ENCODE measurements at regions not wholly inside any gene's neighbourhood (a gene's known extent, or its start where the extent isn't known, plus 50 kb on each side); places are given as distances from the start of the nearest gene placed in this dataset.

GRCh38 chr5:52684051-52684450, 103.7 kb upstream of the ITGA1 start:
- no peak overlapping the region for H3K27ac Mint-ChIP-seq (ENCODE audit: unreplicated experiment)
- TF ChIP-seq, protein P1, sequence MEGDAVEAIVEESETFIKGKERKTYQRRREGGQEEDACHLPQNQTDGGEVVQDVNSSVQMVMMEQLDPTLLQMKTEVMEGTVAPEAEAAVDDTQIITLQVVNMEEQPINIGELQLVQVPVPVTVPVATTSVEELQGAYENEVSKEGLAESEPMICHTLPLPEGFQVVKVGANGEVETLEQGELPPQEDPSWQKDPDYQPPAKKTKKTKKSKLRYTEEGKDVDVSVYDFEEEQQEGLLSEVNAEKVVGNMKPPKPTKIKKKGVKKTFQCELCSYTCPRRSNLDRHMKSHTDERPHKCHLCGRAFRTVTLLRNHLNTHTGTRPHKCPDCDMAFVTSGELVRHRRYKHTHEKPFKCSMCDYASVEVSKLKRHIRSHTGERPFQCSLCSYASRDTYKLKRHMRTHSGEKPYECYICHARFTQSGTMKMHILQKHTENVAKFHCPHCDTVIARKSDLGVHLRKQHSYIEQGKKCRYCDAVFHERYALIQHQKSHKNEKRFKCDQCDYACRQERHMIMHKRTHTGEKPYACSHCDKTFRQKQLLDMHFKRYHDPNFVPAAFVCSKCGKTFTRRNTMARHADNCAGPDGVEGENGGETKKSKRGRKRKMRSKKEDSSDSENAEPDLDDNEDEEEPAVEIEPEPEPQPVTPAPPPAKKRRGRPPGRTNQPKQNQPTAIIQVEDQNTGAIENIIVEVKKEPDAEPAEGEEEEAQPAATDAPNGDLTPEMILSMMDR (IDR thresholded peaks at IDR 0.05; ENCODE audit: insufficient read depth, low read depth, low read length): no peak
- TF ChIP-seq EZH2 (IDR thresholded peaks at IDR 0.05; ENCODE audit: insufficient read depth, low read length): no peak

DNA sequence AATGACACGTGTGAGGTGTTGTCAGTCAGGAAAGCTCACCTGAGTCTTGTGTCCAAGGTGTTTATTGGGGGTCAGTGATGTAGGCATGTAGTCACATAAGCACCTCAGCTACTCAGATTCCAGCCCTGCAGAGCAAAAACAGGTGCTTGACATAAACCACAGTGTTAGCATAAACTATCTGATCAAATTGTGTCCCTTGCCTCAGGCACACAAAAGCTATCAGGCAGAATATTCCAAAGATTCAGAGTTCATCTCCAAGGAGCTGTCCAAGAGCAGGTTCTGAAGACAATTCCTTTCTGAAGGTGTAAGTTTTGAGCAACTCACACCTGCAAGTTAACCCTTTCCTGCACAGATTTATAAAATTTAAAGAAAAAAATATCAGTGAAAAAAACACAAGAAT, 102.2 kb upstream of the ITGA1 start:
- Mint-ChIP-seq H3K9me3 (ENCODE audit: unreplicated experiment) (peaks cover 6% of the 10 kb centered on the region), H3K27ac (ENCODE audit: unreplicated experiment) (no peak overlapping the region), H3K4me1 (ENCODE audit: low read depth, unreplicated experiment) (peaks cover 6% of the 10 kb centered on the region), H3K4me3 (ENCODE audit: unreplicated experiment) (no peak overlapping the region), H3K27me3 (ENCODE audit: low read depth, unreplicated experiment) (no peaks in the 10 kb centered on the region), H3K36me3 (ENCODE audit: low read depth, unreplicated experiment) (no peaks in the 10 kb centered on the region)
- no peaks in the 10 kb centered on the region for H3K27me3 ChIP-seq (ENCODE audit: insufficient read depth, low read length)
- DNase-seq (ENCODE audit: low read depth): no peak
- H3K79me2 ChIP-seq (ENCODE audit: insufficient read depth, low read length): no peaks in the 10 kb centered on the region
- no peak overlapping the region for H3K9ac ChIP-seq (ENCODE audit: low read length)
- no peaks in the 10 kb centered on the region for H4K20me1 ChIP-seq (ENCODE audit: insufficient read depth, low read length)
- no peaks in the 10 kb centered on the region for H3K36me3 ChIP-seq (ENCODE audit: insufficient read depth, low read length)
- TF ChIP-seq, protein P1 (IDR thresholded peaks at IDR 0.05; ENCODE audit: insufficient read depth, low read depth, low read length): no peak
- TF ChIP-seq EZH2 (IDR thresholded peaks at IDR 0.05; ENCODE audit: insufficient read depth, low read length): no peak
- no peaks in the 10 kb centered on the region for H3K4me1 ChIP-seq (ENCODE audit: insufficient read depth, low read length)
- no peak overlapping the region for H3K4me3 ChIP-seq (ENCODE audit: insufficient read depth, low read depth, low read length)
- no peak overlapping the region for H3K4me2 ChIP-seq (ENCODE audit: low read length)
- no peak for FAIRE-seq
- no peaks in the 10 kb centered on the region for H3K9me3 ChIP-seq (ENCODE audit: insufficient read depth, low read depth, low read length)
- no peak overlapping the region for H2AFZ ChIP-seq (ENCODE audit: low read depth, low read length)
- H3K27ac ChIP-seq (ENCODE audit: low read depth, low read length): no peak overlapping the region

More at GRCh38 chr5:52684051-52684450, 103.7 kb upstream of the ITGA1 start:
- H3K4me2 ChIP-seq (ENCODE audit: low read length): no peak overlapping the region
- Mint-ChIP-seq H3K4me1 (ENCODE audit: low read depth, unreplicated experiment) (no peaks in the 10 kb centered on the region), H3K9me3 (ENCODE audit: unreplicated experiment) (peaks cover 6% of the 10 kb centered on the region), H3K27me3 (ENCODE audit: low read depth, unreplicated experiment) (no peaks in the 10 kb centered on the region), H3K4me3 (ENCODE audit: unreplicated experiment) (no peak overlapping the region), H3K36me3 (ENCODE audit: low read depth, unreplicated experiment) (no peaks in the 10 kb centered on the region)
- H3K9ac ChIP-seq (ENCODE audit: low read length): no peak overlapping the region
- no peaks in the 10 kb centered on the region for H3K36me3 ChIP-seq (ENCODE audit: insufficient read depth, low read length)
- H3K4me3 ChIP-seq (ENCODE audit: insufficient read depth, low read depth, low read length): no peak overlapping the region
- H3K9me3 ChIP-seq (ENCODE audit: insufficient read depth, low read depth, low read length): no peaks in the 10 kb centered on the region
- DNase-seq (ENCODE audit: low read depth) (no peak), FAIRE-seq (no peak)
- no peaks in the 10 kb centered on the region for H4K20me1 ChIP-seq (ENCODE audit: insufficient read depth, low read length)
- no peaks in the 10 kb centered on the region for H3K4me1 ChIP-seq (ENCODE audit: insufficient read depth, low read length)
- no peak overlapping the region for H3K27ac ChIP-seq (ENCODE audit: low read depth, low read length)
- no peak overlapping the region for H2AFZ ChIP-seq (ENCODE audit: low read depth, low read length)
- H3K27me3 ChIP-seq (ENCODE audit: insufficient read depth, low read length): peaks cover 1% of the 10 kb centered on the region
- no peaks in the 10 kb centered on the region for H3K79me2 ChIP-seq (ENCODE audit: insufficient read depth, low read length)

GRCh38 chr5:52685971-52686370, 101.7 kb upstream of the ITGA1 start:
- Mint-ChIP-seq H3K9me3 (ENCODE audit: unreplicated experiment) (peaks cover 6% of the 10 kb centered on the region), H3K36me3 (ENCODE audit: low read depth, unreplicated experiment) (no peaks in the 10 kb centered on the region), H3K27me3 (ENCODE audit: low read depth, unreplicated experiment) (no peaks in the 10 kb centered on the region), H3K4me1 (ENCODE audit: low read depth, unreplicated experiment) (peaks cover 10% of the 10 kb centered on the region), H3K4me3 (ENCODE audit: unreplicated experiment) (no peak overlapping the region), H3K27ac (ENCODE audit: unreplicated experiment) (no peak overlapping the region)
- Histone ChIP-seq H2AFZ (ENCODE audit: low read depth, low read length) (no peak overlapping the region), H3K36me3 (ENCODE audit: insufficient read depth, low read length) (no peaks in the 10 kb centered on the region), H3K79me2 (ENCODE audit: insufficient read depth, low read length) (no peaks in the 10 kb centered on the region), H3K27ac (ENCODE audit: low read depth, low read length) (no peak overlapping the region), H4K20me1 (ENCODE audit: insufficient read depth, low read length) (no peaks in the 10 kb centered on the region), H3K9ac (ENCODE audit: low read length) (no peak overlapping the region), H3K4me3 (ENCODE audit: insufficient read depth, low read depth, low read length) (no peak overlapping the region), H3K27me3 (ENCODE audit: insufficient read depth, low read length) (no peaks in the 10 kb centered on the region), H3K9me3 (ENCODE audit: insufficient read depth, low read depth, low read length) (no peaks in the 10 kb centered on the region), H3K4me1 (ENCODE audit: insufficient read depth, low read length) (peaks cover 2% of the 10 kb centered on the region), H3K4me2 (ENCODE audit: low read length) (no peak overlapping the region)
- DNase-seq (ENCODE audit: low read depth) (no peak), FAIRE-seq (no peak)
- TF ChIP-seq, protein P1 (IDR thresholded peaks at IDR 0.05; ENCODE audit: insufficient read depth, low read depth, low read length): no peak
- TF ChIP-seq EZH2 (IDR thresholded peaks at IDR 0.05; ENCODE audit: insufficient read depth, low read length): no peak
